ENCODE measurements at regions not wholly inside any gene's neighbourhood (a gene's known extent, or its start where the extent isn't known, plus 50 kb on each side); places are given as distances from the start of the nearest gene placed in this dataset.
A peak's percentile ranks its signal among the peaks of the same experiment; 100 is the strongest.
"Not testable (repeated sequence)": the region's sequence is repeated elsewhere in the genome, so short reads cannot be mapped to it uniquely, and the experiment has no call there.

DNA sequence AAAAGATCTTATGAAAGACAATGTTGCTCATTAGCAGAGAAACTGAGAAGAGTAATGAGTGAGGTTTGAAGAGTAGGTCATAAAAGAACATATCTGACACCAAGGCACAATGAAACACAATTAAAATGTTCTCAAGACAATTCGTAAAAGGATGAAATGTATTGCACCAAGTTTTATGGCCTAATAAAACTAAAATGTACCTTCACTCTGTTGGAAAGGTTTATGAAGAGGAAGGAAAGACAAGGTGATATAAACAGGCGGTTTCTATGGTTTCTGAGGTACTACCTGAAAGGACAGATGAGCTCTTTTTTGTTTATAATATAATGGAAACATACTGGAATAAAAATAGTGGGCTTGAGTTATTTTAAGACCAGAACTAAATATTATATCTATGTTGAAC, 821.3 kb downstream of the TAF11L14 start:
- Mint-ChIP-seq H3K36me3 (no peaks in the 10 kb centered on the region), H3K27ac (no peak overlapping the region), H3K9me3 (no peaks in the 10 kb centered on the region), H3K4me1 (no peaks in the 10 kb centered on the region), H3K4me3 (no peak overlapping the region), H3K27me3 (no peaks in the 10 kb centered on the region)
- DNase-seq: no peak

DNA sequence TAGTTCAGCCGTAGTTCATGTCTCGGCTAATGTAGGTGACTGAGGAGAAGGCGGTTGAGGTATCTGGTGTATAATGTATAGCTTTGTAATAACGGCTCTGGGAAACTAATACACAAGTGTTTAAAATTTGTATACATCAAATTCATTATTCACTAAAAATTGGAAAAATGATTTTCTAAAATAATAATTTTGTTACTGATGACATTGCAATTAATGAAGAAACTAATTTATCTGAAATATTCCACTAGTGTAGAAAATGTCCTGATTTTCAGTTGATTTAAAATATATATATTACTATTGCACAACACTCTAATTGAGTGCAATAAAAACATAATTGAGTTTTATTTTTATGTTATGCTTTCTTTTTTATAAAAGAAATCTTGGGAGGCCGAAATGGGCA, 823.0 kb downstream of the TAF11L14 start:
- Mint-ChIP-seq H3K27me3 (no peaks in the 10 kb centered on the region), H3K27ac (no peak overlapping the region), H3K36me3 (no peaks in the 10 kb centered on the region), H3K4me3 (no peak overlapping the region), H3K9me3 (no peaks in the 10 kb centered on the region), H3K4me1 (no peaks in the 10 kb centered on the region)
- DNase-seq: no peak

GRCh38 chr5:18461766-18462165, 827.5 kb downstream of the TAF11L14 start:
- H3K27ac Mint-ChIP-seq: no peak overlapping the region
- no peaks in the 10 kb centered on the region for H3K36me3 Mint-ChIP-seq
- no peak for DNase-seq
- H3K9me3 Mint-ChIP-seq: no peaks in the 10 kb centered on the region
- no peaks in the 10 kb centered on the region for H3K27me3 Mint-ChIP-seq
- no peak overlapping the region for H3K4me3 Mint-ChIP-seq
- H3K4me1 Mint-ChIP-seq: no peaks in the 10 kb centered on the region

DNA sequence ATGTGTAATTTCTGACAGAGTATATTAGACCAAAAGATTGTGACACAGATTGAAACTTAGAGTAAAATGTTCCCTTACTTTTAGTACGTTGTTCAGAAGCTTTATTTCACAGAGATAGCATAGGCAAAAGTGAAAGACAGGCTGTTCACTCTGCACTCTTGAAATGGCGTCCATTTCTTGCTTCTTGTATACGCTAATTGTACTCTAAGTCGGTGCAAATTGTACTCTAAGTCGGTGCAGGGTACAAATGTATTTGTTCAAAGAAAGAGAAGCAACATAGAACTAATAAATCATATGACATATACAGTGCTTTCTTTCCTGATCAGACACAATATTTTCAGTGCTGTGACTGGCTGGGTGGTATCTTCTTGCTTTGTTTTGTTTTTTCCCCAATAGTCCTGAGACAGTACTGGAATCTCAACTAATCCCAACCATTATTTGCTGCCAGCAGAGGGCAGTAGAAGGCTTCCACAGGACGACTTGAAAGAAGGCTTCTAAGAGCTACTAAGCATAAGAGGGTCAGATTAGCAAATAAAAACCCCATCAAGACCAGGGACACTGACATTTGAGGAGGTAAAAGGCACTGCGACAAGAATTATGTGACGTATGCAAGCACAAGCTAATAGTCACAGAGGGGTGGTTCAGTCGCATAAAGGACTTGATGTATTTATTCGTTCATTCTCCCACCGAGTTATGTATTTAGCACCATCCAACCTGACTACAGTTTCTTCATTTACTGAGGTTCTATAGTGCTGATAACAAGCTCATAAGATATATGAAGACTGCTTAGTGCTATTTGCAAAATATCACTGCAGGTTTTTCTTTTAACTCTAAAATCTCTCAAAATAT, 831.8 kb downstream of the TAF11L14 start:
- DNase-seq: peak; percentile 10
- Mint-ChIP-seq H3K4me1 (no peaks in the 10 kb centered on the region), H3K4me3 (no peak overlapping the region), H3K27ac (no peak overlapping the region), H3K27me3 (no peaks in the 10 kb centered on the region), H3K9me3 (no peaks in the 10 kb centered on the region), H3K36me3 (no peaks in the 10 kb centered on the region)

DNA sequence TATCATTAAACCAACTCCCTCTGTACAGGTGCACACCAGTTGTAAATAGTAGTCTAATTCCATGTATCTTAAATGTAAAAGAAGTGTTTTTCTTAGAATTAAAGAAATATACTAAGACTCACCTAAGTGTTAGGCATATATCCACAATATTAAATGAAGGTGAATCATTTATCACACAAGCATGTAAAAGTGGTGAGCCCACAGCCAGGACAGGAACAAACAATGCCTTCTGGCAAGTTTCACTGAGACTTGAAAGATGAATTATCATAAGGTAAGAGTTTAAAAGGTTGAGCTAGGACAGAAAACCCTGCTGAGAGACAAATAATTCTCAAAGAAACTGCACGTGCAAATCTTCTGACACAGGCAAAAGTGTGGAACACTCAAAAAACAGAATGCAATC, 832.5 kb downstream of the TAF11L14 start:
- Mint-ChIP-seq H3K27ac (no peak overlapping the region), H3K36me3 (no peaks in the 10 kb centered on the region), H3K27me3 (no peaks in the 10 kb centered on the region), H3K9me3 (no peaks in the 10 kb centered on the region), H3K4me1 (no peaks in the 10 kb centered on the region), H3K4me3 (no peak overlapping the region)
- no peak for DNase-seq

DNA sequence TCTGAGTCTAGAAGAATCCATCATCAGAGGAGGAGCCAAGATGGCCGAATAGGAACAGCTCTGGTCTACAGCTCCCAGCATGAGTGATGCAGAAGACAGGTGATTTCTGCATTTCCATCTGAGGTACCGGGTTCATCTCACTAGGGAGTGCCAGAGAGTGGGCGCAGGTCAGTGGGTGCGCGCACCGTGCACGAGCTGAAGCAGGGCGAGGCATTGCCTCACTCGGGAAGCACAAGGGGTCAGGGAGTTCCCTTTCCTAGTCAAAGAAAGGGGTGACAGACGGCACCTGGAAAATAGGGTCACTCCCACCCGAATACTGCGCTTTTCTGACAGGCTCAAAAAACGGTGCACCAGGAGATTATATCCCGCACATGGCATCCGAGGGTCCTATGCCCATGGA, 837.5 kb downstream of the TAF11L14 start:
- H3K27ac Mint-ChIP-seq, H3K27me3 Mint-ChIP-seq, DNase-seq, H3K36me3 Mint-ChIP-seq, H3K4me1 Mint-ChIP-seq, H3K4me3 Mint-ChIP-seq, H3K9me3 Mint-ChIP-seq: not testable (repeated sequence)

- no peaks in the 10 kb centered on the region for H3K27me3 Mint-ChIP-seq
- H3K9me3 Mint-ChIP-seq: no peaks in the 10 kb centered on the region
- H3K4me3 Mint-ChIP-seq: no peak overlapping the region
- no peak for DNase-seq
- no peaks in the 10 kb centered on the region for H3K4me1 Mint-ChIP-seq
- no peak overlapping the region for H3K27ac Mint-ChIP-seq
- H3K36me3 Mint-ChIP-seq: no peaks in the 10 kb centered on the region
Observed at GRCh38 chr5:18483451-18483850, 849.2 kb downstream of the TAF11L14 start.

DNA sequence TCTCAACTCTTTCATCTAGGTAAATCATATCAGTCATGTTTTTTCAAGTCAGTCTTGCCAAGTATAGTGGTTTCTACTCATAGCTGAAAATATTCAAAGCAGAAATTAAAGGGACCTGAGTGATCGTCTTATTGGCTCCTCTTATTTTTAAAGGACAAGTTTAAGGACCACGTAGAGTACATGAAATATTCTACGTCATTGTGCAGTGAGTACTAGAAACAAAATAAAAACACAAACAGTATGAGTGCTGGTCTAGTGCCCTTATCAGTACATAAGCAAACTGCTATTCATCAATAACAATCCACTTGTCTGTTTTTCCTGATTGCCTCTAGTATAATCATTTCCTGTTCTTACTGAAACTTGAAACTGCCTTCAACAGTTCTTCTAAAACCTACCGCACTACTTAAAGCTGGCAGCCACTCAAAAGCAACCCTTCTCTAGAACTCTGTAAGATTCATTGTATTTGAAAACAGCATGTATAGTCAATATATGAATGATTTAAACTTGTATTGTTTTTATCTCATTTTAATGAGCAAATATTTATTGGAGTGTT, 853.7 kb downstream of the TAF11L14 start:
- H3K9me3 Mint-ChIP-seq: no peaks in the 10 kb centered on the region
- no peak for DNase-seq
- no peaks in the 10 kb centered on the region for H3K4me1 Mint-ChIP-seq
- H3K27me3 Mint-ChIP-seq: no peaks in the 10 kb centered on the region
- H3K27ac Mint-ChIP-seq: no peak overlapping the region
- no peaks in the 10 kb centered on the region for H3K36me3 Mint-ChIP-seq
- no peak overlapping the region for H3K4me3 Mint-ChIP-seq

DNA sequence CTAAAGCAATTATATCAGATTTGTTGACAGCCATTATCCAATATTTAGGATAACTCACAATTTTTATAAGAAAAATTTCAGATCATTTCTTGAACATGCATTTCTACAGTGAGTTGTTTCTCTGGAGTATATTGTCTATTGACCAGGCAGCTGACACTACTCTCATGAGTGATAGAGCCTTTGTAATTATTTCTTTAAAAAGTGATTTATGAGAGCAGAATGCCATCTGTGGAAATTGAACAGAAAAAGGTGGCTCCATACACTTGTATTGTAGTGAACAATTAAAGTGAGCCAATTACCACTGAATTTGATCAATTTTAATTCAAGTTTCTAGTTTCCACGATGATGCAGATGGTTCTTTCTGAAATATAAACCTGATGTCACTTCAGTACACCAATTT, 855.4 kb downstream of the TAF11L14 start:
- no peaks in the 10 kb centered on the region for H3K4me1 Mint-ChIP-seq

GRCh38 chr5:18491349-18491748, 857.1 kb downstream of the TAF11L14 start:
- peaks cover 4% of the 10 kb centered on the region for H3K9me3 Mint-ChIP-seq
- no peaks in the 10 kb centered on the region for H3K36me3 Mint-ChIP-seq
- H3K4me3 Mint-ChIP-seq: no peak overlapping the region
- H3K4me1 Mint-ChIP-seq: no peaks in the 10 kb centered on the region
- no peaks in the 10 kb centered on the region for H3K27me3 Mint-ChIP-seq
- DNase-seq: no peak
- no peak overlapping the region for H3K27ac Mint-ChIP-seq

More for the DNA sequence above, 855.4 kb downstream of the TAF11L14 start:
- Mint-ChIP-seq H3K27ac (no peak overlapping the region), H3K27me3 (no peaks in the 10 kb centered on the region), H3K4me3 (no peak overlapping the region), H3K36me3 (no peaks in the 10 kb centered on the region), H3K9me3 (no peaks in the 10 kb centered on the region)
- no peak for DNase-seq

- Mint-ChIP-seq H3K36me3 (no peaks in the 10 kb centered on the region), H3K4me3 (no peak overlapping the region), H3K9me3 (peaks cover 7% of the 10 kb centered on the region), H3K4me1 (no peaks in the 10 kb centered on the region), H3K27ac (no peak overlapping the region), H3K27me3 (no peaks in the 10 kb centered on the region)
- no peak for DNase-seq
Observed at GRCh38 chr5:18495157-18495556, 860.9 kb downstream of the TAF11L14 start.

GRCh38 chr5:18496041-18496440, 861.8 kb downstream of the TAF11L14 start:
- Mint-ChIP-seq H3K27ac (no peak overlapping the region), H3K4me1 (no peaks in the 10 kb centered on the region), H3K9me3 (peaks cover 7% of the 10 kb centered on the region), H3K4me3 (no peak overlapping the region), H3K27me3 (no peaks in the 10 kb centered on the region), H3K36me3 (no peaks in the 10 kb centered on the region)
- no peak for DNase-seq

DNA sequence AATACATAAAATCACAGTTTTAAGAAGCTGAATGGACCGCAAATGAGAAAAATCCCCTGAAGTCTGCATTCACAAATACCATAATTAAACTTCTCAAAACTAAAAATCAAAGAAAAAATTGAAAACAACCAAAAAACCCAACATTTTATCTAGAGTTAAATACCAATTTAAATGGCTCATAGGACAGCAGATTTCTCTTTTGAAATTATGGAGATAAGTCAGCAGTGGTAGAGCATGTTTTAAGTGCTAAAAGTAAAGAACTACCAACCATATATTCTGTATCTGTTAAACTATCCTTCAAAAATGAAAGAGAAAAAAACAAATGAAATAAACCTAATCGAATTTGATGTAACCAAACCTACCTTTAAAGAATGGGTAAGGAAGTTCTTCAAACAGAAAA, 862.8 kb downstream of the TAF11L14 start:
- Mint-ChIP-seq H3K27ac (no peak overlapping the region), H3K4me1 (no peaks in the 10 kb centered on the region), H3K9me3 (peaks cover 7% of the 10 kb centered on the region), H3K36me3 (no peaks in the 10 kb centered on the region), H3K27me3 (no peaks in the 10 kb centered on the region), H3K4me3 (no peak overlapping the region)
- DNase-seq: no peak

DNA sequence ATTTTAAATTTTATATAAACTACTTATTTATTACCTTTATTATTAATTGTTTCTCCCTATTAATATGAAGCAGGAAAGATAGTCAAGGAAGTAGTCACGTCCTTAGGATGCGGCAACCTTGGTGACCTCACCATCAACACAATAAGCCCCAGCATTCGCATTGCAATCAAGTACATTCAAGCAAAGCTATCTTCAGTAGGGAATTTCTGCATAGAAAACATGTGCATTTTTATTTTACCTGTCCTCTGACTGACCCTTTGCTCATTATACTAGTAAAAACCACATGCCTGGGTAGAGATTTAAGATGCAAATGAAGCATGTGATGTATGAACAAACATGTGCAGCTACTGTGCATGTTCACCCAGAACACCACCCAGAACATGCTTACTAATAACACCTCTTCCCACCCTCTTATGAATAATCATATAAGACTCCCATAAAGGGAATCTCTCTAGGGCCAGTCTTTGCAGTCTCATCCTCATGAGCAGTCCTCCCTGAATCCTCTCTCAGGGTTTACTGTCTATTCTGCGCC, 869.6 kb downstream of the TAF11L14 start:
- H3K36me3 Mint-ChIP-seq: no peaks in the 10 kb centered on the region
- H3K27ac Mint-ChIP-seq: no peak overlapping the region
- H3K27me3 Mint-ChIP-seq: no peaks in the 10 kb centered on the region
- H3K4me3 Mint-ChIP-seq: no peak overlapping the region
- no peaks in the 10 kb centered on the region for H3K9me3 Mint-ChIP-seq
- H3K4me1 Mint-ChIP-seq: no peaks in the 10 kb centered on the region
- no peak for DNase-seq

DNA sequence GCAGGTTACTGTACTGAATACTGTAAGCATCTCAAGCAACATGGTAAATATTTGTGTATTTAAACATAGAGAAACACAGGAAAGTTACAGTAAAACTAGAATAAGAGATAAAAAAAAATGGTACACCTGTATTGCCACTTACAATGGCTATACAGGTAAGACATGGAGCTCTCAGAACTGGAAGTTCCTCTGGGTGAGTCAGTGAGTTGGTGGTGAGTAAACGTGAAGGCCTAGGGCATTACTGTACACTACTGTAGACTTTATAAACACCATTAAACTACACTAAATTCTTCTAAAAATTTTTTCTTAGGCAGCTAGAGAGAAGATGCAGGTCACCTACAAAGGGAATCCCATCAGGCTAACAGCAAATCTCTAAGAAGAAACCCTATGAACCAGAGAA, 872.9 kb downstream of the TAF11L14 start:
- Mint-ChIP-seq H3K9me3 (peaks cover 2% of the 10 kb centered on the region), H3K27me3 (no peaks in the 10 kb centered on the region), H3K36me3 (no peaks in the 10 kb centered on the region), H3K27ac (no peak overlapping the region), H3K4me1 (no peaks in the 10 kb centered on the region), H3K4me3 (no peak overlapping the region)
- no peak for DNase-seq

All from activated naive CD8-positive, alpha-beta T cell treated with anti-CD3 and anti-CD28 coated beads for 36 hours (primary cell).